Esophagus muscularis mucosa (tissue), 3 donors: ENCODE measurements at regions not wholly inside any gene's neighbourhood (a gene's known extent, or its start where the extent isn't known, plus 50 kb on each side); places are given as distances from the start of the nearest gene placed in this dataset.

Experiments
- POLR2A ChIP-seq: fragments of 450-650 bp; IDR thresholded peaks from one replicate; pipeline ENCODE4 v1.6.1; 2017; ENCODE audit warnings: antibody characterized with exemption, moderate library complexity, mild to moderate bottlenecking, low read depth
- POLR2AphosphoS5 ChIP-seq, 2 donors: sonication (generic); formaldehyde crosslinking; IDR thresholded peaks; one replicate each; pipeline ENCODE4 v1.6.1; 2017; ENCODE audit warnings: antibody characterized with exemption in 2 of 2
- TF ChIP-seq, protein P1 (sequence below), 3 experiments: fragments of 200-600 bp in 2 of 3; fragments of 450-650 bp in 1 of 3; sonication (generic) in 2 of 3; IDR thresholded peaks; one replicate each; pipeline ENCODE4 v1.5.1; 2017 to 2019; ENCODE audit warnings: antibody characterized with exemption in 3 of 3, mild to moderate bottlenecking in 2 of 3, moderate library complexity in 1 of 3

- TF ChIP-seq POLR2AphosphoS5 (IDR thresholded peaks at IDR 0.05) (no peak), POLR2A (no peak)
- TF ChIP-seq, protein P1, sequence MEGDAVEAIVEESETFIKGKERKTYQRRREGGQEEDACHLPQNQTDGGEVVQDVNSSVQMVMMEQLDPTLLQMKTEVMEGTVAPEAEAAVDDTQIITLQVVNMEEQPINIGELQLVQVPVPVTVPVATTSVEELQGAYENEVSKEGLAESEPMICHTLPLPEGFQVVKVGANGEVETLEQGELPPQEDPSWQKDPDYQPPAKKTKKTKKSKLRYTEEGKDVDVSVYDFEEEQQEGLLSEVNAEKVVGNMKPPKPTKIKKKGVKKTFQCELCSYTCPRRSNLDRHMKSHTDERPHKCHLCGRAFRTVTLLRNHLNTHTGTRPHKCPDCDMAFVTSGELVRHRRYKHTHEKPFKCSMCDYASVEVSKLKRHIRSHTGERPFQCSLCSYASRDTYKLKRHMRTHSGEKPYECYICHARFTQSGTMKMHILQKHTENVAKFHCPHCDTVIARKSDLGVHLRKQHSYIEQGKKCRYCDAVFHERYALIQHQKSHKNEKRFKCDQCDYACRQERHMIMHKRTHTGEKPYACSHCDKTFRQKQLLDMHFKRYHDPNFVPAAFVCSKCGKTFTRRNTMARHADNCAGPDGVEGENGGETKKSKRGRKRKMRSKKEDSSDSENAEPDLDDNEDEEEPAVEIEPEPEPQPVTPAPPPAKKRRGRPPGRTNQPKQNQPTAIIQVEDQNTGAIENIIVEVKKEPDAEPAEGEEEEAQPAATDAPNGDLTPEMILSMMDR (IDR thresholded peaks at IDR 0.05) = no peak
Observed at GRCh38 chr16:86964796-86965241, 352.4 kb downstream of the C16orf95 start.
